Mesenchymal stem cell (in vitro differentiated cells and primary cell): ENCODE measurements at regions not wholly inside any gene's neighbourhood (a gene's known extent, or its start where the extent isn't known, plus 50 kb on each side); places are given as distances from the start of the nearest gene placed in this dataset.

Source experiments
- DNase-seq: peaks from one replicate; pipeline ENCODE4 v3.0.0-alpha.2; 2013
- H2AFZ ChIP-seq: one replicate; pipeline ENCODE4 v1.6.1; 2013; ENCODE audit warnings: low read depth, mild to moderate bottlenecking, control low read depth, inconsistent platforms, low read length, moderate library complexity
- H2AK5ac ChIP-seq: 2 replicates; pipeline ENCODE4 v1.6.1; 2013; ENCODE audit warnings: low read length, moderate library complexity, mild to moderate bottlenecking, inconsistent platforms; ENCODE audit not compliant: severe bottlenecking
- H2BK120ac ChIP-seq: one replicate; pipeline ENCODE4 v1.6.1; 2013; ENCODE audit warnings: low read depth, mild to moderate bottlenecking, inconsistent platforms, low read length, moderate library complexity
- H2BK12ac ChIP-seq, 2 experiments: one replicate each; pipeline ENCODE4 v1.6.1; 2013; ENCODE audit warnings: inconsistent platforms in 2 of 2, low read length in 2 of 2, mild to moderate bottlenecking in 2 of 2, moderate library complexity in 2 of 2, control low read depth in 1 of 2
- H2BK15ac ChIP-seq: one replicate; pipeline ENCODE4 v1.6.1; 2013; ENCODE audit warnings: mild to moderate bottlenecking, low read depth, inconsistent platforms; ENCODE audit not compliant: poor library complexity, severe bottlenecking
- H2BK5ac ChIP-seq: 2 replicates; pipeline ENCODE4 v1.6.1; 2013; ENCODE audit warnings: low read depth, mild to moderate bottlenecking, low read length, control low read depth, inconsistent platforms; ENCODE audit not compliant: poor library complexity, severe bottlenecking
- H3K14ac ChIP-seq, 2 experiments: one replicate each; pipeline ENCODE4 v1.6.1; 2013; ENCODE audit warnings: inconsistent platforms in 2 of 2, low read length in 2 of 2, control low read depth in 1 of 2, mild to moderate bottlenecking in 1 of 2, moderate library complexity in 1 of 2
- H3K18ac ChIP-seq, 2 experiments: one replicate each; pipeline ENCODE4 v1.6.1; 2013; ENCODE audit warnings: inconsistent platforms in 2 of 2, low read length in 2 of 2, control low read depth in 1 of 2, low read depth in 1 of 2, mild to moderate bottlenecking in 1 of 2
- H3K23ac ChIP-seq, 2 experiments: one replicate each; pipeline ENCODE4 v1.6.1; 2013; ENCODE audit warnings: inconsistent platforms in 2 of 2, low read length in 2 of 2, mild to moderate bottlenecking in 2 of 2, moderate library complexity in 2 of 2, control low read depth in 1 of 2
- H3K27ac ChIP-seq: 2 replicates; pipeline ENCODE4 v1.5.1; 2013; ENCODE audit warnings: mild to moderate bottlenecking, moderate library complexity, low read length, control low read depth, inconsistent platforms; ENCODE audit not compliant: poor library complexity, severe bottlenecking
- H3K27me3 ChIP-seq, 2 experiments: 2 replicates each; pipeline versions ENCODE4 v1.6.1 to v1.7.0; 2013; ENCODE audit warnings: low read length in 2 of 2, mild to moderate bottlenecking in 2 of 2, moderate library complexity in 2 of 2, control low read depth in 1 of 2, inconsistent platforms in 1 of 2; ENCODE audit not compliant: control insufficient read depth in 1 of 2, insufficient read depth in 1 of 2
- H3K36me3 ChIP-seq, 2 experiments: 2 replicates each; pipeline versions ENCODE4 v1.6.1 to v1.7.0; 2013; ENCODE audit warnings: low read length in 2 of 2, control low read depth in 1 of 2, inconsistent platforms in 1 of 2, low read depth in 1 of 2, mild to moderate bottlenecking in 1 of 2; ENCODE audit not compliant: insufficient read depth in 2 of 2, control insufficient read depth in 1 of 2
- H3K4ac ChIP-seq, 2 experiments: one replicate each; pipeline ENCODE4 v1.6.1; 2013; ENCODE audit warnings: inconsistent platforms in 2 of 2, low read length in 2 of 2, mild to moderate bottlenecking in 2 of 2, moderate library complexity in 2 of 2, control low read depth in 1 of 2, low read depth in 1 of 2
- H3K4me1 ChIP-seq: 2 replicates; pipeline ENCODE4 v1.6.1; 2013; ENCODE audit warnings: low read depth, low read length, control low read depth; ENCODE audit not compliant: control insufficient read depth, insufficient read depth
- H3K4me2 ChIP-seq: 2 replicates; pipeline ENCODE4 v1.6.1; 2013; ENCODE audit warnings: low read length, mild to moderate bottlenecking, inconsistent platforms; ENCODE audit not compliant: poor library complexity, severe bottlenecking
- H3K4me3 ChIP-seq, 2 experiments: 2 replicates each; pipeline versions ENCODE4 v1.5.1 to v1.7.0; 2013; ENCODE audit warnings: low read length in 2 of 2, mild to moderate bottlenecking in 2 of 2, control low read depth in 1 of 2, low read depth in 1 of 2; ENCODE audit not compliant: insufficient read depth in 1 of 2
- H3K79me1 ChIP-seq: replicated peaks from 2 replicates; pipeline ENCODE4 v1.6.1; 2013; ENCODE audit warnings: mild to moderate bottlenecking, control low read depth, low read length, inconsistent platforms; ENCODE audit not compliant: poor library complexity, severe bottlenecking
- H3K9ac ChIP-seq: 2 replicates; pipeline ENCODE4 v1.7.0; 2013; ENCODE audit warnings: mild to moderate bottlenecking, low read length, moderate library complexity
- H3K9me3 ChIP-seq: 2 replicates; pipeline ENCODE4 v1.7.0; 2013; ENCODE audit warnings: mild to moderate bottlenecking, low read length; ENCODE audit not compliant: control insufficient read depth
- H4K8ac ChIP-seq: one replicate; pipeline ENCODE4 v1.6.1; 2013; ENCODE audit warnings: inconsistent platforms, mild to moderate bottlenecking, low read length, moderate library complexity
- H4K91ac ChIP-seq: one replicate; pipeline ENCODE4 v1.6.1; 2013; ENCODE audit warnings: mild to moderate bottlenecking, low read length, inconsistent platforms
- WGBS: methylation state at CpG from one replicate; pipeline ENCODE4 v1.1.7; 2013; ENCODE audit warnings: mixed read lengths; 5-methylcytosine and 5-hydroxymethylcytosine counted together

GRCh38 chr9:711761-712553 lies 129.5 kb upstream of the DMRT1 start:
- 98% methylated on average over 22 of the region's 22 CpGs for WGBS
- H3K23ac ChIP-seq: peak overlapping the region in 1 of 2 experiments; percentile 63
- no peak overlapping the region for H2BK5ac ChIP-seq
- H3K27ac ChIP-seq: no peak overlapping the region
- no peak overlapping the region for H2BK12ac ChIP-seq
- no peak overlapping the region for H2AK5ac ChIP-seq
- H3K18ac ChIP-seq: no peak overlapping the region
- H3K14ac ChIP-seq: no peak overlapping the region
- DNase-seq: no peak
- H3K79me1 ChIP-seq: peaks cover 31% of the 10 kb centered on the region
- H4K8ac ChIP-seq: no peak overlapping the region
- H3K4me1 ChIP-seq: peaks cover 1% of the 10 kb centered on the region
- H3K4ac ChIP-seq: no peak overlapping the region
- H2BK120ac ChIP-seq: no peak overlapping the region
- H3K4me3 ChIP-seq: no peak overlapping the region
- H2BK15ac ChIP-seq: no peak overlapping the region
- peaks cover 25 to 45% of the 10 kb centered on the region in 2 experiments for H3K36me3 ChIP-seq
- H2AFZ ChIP-seq: no peak overlapping the region
- no peak overlapping the region for H4K91ac ChIP-seq
- H3K4me2 ChIP-seq: no peak overlapping the region
- no peaks in the 10 kb centered on the region for H3K9me3 ChIP-seq
- no peaks in the 10 kb centered on the region for H3K27me3 ChIP-seq
- no peak overlapping the region for H3K9ac ChIP-seq

GRCh38 chr9:712643-713042 lies 128.9 kb upstream of the DMRT1 start:
- Histone ChIP-seq H4K8ac (no peak overlapping the region), H3K18ac (no peak overlapping the region), H2BK5ac (no peak overlapping the region), H3K27me3 (no peaks in the 10 kb centered on the region), H2AK5ac (no peak overlapping the region), H3K9me3 (no peaks in the 10 kb centered on the region), H4K91ac (no peak overlapping the region), H2BK15ac (no peak overlapping the region), H3K4me3 (no peak overlapping the region), H3K4me1 (peaks cover 1% of the 10 kb centered on the region), H3K23ac (no peak overlapping the region), H2AFZ (no peak overlapping the region), H3K27ac (no peak overlapping the region), H3K79me1 (peaks cover 32% of the 10 kb centered on the region), H3K4ac (no peak overlapping the region), H3K36me3 (peaks cover 25 to 45% of the 10 kb centered on the region in 2 experiments), H2BK120ac (no peak overlapping the region), H3K9ac (no peak overlapping the region), H2BK12ac (no peak overlapping the region), H3K14ac (peak overlapping the region in 1 of 2 experiments; percentile 42), H3K4me2 (no peak overlapping the region)
- WGBS: 97% methylated on average over 16 of the region's 16 CpGs
- DNase-seq: no peak

GRCh38 chr9:713091-713490 lies 128.4 kb upstream of the DMRT1 start:
- H3K23ac ChIP-seq: no peak overlapping the region
- no peak overlapping the region for H2BK5ac ChIP-seq
- H3K4ac ChIP-seq: no peak overlapping the region
- DNase-seq: no peak
- H2BK15ac ChIP-seq: no peak overlapping the region
- H2BK120ac ChIP-seq: no peak overlapping the region
- H4K91ac ChIP-seq: no peak overlapping the region
- peaks cover 25 to 49% of the 10 kb centered on the region in 2 experiments for H3K36me3 ChIP-seq
- peaks cover 33% of the 10 kb centered on the region for H3K79me1 ChIP-seq
- H3K27ac ChIP-seq: no peak overlapping the region
- H3K4me3 ChIP-seq: peak overlapping the region in 1 of 2 experiments; percentile 32
- H4K8ac ChIP-seq: no peak overlapping the region
- no peak overlapping the region for H3K14ac ChIP-seq
- no peak overlapping the region for H3K4me2 ChIP-seq
- over 99% methylated on average over 4 of the region's 4 CpGs for WGBS
- H2BK12ac ChIP-seq: no peak overlapping the region
- no peak overlapping the region for H2AK5ac ChIP-seq
- H3K9ac ChIP-seq: peak overlapping the region; percentile 24
- H2AFZ ChIP-seq: no peak overlapping the region
- no peaks in the 10 kb centered on the region for H3K9me3 ChIP-seq
- H3K4me1 ChIP-seq: peaks cover 1% of the 10 kb centered on the region
- no peaks in the 10 kb centered on the region for H3K27me3 ChIP-seq
- no peak overlapping the region for H3K18ac ChIP-seq

- Histone ChIP-seq H2AK5ac (no peak overlapping the region), H3K9ac (peak overlapping the region; percentile 47), H2BK5ac (no peak overlapping the region), H4K8ac (no peak overlapping the region), H3K36me3 (peaks cover 25 to 56% of the 10 kb centered on the region in 2 experiments), H3K27me3 (no peaks in the 10 kb centered on the region), H3K27ac (no peak overlapping the region), H2BK120ac (no peak overlapping the region), H2BK15ac (no peak overlapping the region), H3K18ac (no peak overlapping the region), H3K9me3 (no peaks in the 10 kb centered on the region), H3K79me1 (peaks cover 33% of the 10 kb centered on the region), H3K4me1 (peaks cover 1% of the 10 kb centered on the region), H4K91ac (no peak overlapping the region), H3K23ac (no peak overlapping the region), H3K4me3 (no peak overlapping the region), H2AFZ (no peak overlapping the region), H3K14ac (no peak overlapping the region), H3K4ac (no peak overlapping the region), H3K4me2 (no peak overlapping the region), H2BK12ac (no peak overlapping the region)
- 100% methylated on average over 1 of the region's 2 CpGs for WGBS
- DNase-seq: no peak
Measured at GRCh38 chr9:714675-715074, 126.8 kb upstream of the DMRT1 start.
